ENCODE measurements at regions not wholly inside any gene's neighbourhood (a gene's known extent, or its start where the extent isn't known, plus 50 kb on each side); places are given as distances from the start of the nearest gene placed in this dataset.

DNA sequence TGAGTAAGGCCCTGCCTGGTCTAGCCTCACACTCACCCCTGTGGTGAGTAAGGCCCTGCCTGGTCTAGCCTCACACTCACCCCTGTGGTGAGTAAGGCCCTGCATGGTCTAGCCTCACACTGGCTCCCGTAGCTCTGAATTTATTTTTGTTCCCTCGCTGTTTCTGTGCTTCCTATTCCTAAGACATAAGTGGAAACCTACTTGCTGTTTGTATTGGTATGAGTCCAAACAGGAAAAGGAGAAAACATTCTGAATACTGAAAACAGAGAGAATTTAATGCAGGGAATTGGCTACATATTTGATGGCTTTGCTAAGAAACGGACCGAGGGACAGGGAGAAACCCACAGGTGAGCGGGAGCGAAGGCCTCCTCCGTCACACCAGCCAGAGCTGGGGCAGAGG lies 267.8 kb downstream of the FOXL1 start:
- H3K27ac ChIP-seq = no peak overlapping the region
- peaks cover 0 to 3% of the 10 kb centered on the region in 2 donors for H3K9me3 ChIP-seq
- H3K4me3 ChIP-seq = no peak overlapping the region
- no peak for TF ChIP-seq POLR2A (IDR thresholded peaks at IDR 0.05)
- no peak for TF ChIP-seq POLR2AphosphoS5 (IDR thresholded peaks at IDR 0.05)
- peaks cover 0 to 16% of the 10 kb centered on the region in 2 donors for H3K27me3 ChIP-seq
- no peak for DNase-seq (ENCODE audit: low spot score in 2 of 2)
- H3K4me1 ChIP-seq = no peaks in the 10 kb centered on the region
- intact Hi-C loops (cut with DNase I; ENCODE audit: low total_unique reads) = no loop called here
- no peaks in the 10 kb centered on the region for H3K36me3 ChIP-seq

DNA sequence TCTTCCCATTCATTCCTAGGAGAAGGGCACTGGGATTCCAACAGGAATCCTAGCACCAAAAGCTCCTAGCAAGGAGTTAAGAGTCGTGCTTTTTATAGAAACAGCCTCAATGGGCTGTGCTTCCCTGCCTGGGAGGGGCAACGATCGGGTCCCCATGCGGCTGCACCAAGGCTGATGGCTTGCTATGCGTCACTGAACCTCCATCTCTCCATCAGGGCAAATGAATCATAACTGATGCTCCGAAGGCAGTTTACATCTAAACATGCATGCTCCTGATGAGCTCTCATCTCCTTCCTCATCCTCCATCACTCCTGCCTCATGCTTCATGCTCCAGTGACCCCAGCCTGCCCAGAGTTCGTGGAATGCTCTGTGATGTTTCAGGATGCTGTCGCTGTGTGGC lies 270.5 kb downstream of the FOXL1 start:
- TF ChIP-seq POLR2A (IDR thresholded peaks at IDR 0.05) = no peak
- no peak for TF ChIP-seq POLR2AphosphoS5 (IDR thresholded peaks at IDR 0.05)
- TF ChIP-seq, protein P1, sequence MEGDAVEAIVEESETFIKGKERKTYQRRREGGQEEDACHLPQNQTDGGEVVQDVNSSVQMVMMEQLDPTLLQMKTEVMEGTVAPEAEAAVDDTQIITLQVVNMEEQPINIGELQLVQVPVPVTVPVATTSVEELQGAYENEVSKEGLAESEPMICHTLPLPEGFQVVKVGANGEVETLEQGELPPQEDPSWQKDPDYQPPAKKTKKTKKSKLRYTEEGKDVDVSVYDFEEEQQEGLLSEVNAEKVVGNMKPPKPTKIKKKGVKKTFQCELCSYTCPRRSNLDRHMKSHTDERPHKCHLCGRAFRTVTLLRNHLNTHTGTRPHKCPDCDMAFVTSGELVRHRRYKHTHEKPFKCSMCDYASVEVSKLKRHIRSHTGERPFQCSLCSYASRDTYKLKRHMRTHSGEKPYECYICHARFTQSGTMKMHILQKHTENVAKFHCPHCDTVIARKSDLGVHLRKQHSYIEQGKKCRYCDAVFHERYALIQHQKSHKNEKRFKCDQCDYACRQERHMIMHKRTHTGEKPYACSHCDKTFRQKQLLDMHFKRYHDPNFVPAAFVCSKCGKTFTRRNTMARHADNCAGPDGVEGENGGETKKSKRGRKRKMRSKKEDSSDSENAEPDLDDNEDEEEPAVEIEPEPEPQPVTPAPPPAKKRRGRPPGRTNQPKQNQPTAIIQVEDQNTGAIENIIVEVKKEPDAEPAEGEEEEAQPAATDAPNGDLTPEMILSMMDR (IDR thresholded peaks at IDR 0.05) = no peak
- no peak for DNase-seq (ENCODE audit: low spot score in 2 of 2)
- peaks cover 0 to 3% of the 10 kb centered on the region in 2 donors for H3K9me3 ChIP-seq
- intact Hi-C loops (cut with DNase I; ENCODE audit: low total_unique reads) = no loop called here
- no peak overlapping the region for H3K27ac ChIP-seq
- no peaks in the 10 kb centered on the region for H3K4me1 ChIP-seq
- no peak overlapping the region for H3K4me3 ChIP-seq
- peaks cover 0 to 16% of the 10 kb centered on the region in 2 donors for H3K27me3 ChIP-seq
- no peaks in the 10 kb centered on the region for H3K36me3 ChIP-seq

DNA sequence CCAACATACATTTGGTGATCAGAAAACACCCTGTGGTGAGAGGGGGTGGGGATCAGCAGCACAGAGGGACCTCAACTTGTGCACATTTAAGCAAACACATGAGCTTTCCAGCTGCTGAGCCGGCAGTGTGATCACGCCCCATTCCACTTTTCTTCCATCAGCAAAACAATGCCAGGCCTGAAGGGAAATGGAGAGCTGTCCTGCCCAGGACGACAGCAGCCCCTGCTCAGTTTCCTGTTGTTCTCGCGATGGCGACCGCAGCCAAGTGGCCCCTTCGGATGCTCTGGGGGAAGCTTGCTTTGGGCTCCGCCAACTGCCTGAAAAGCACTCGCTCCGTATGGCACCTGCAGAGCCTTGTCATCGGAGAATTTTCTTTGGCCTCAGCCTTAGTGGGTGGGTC lies 272.3 kb downstream of the FOXL1 start:
- no peaks in the 10 kb centered on the region for H3K36me3 ChIP-seq
- H3K27me3 ChIP-seq = peaks cover 0 to 16% of the 10 kb centered on the region in 2 donors
- H3K27ac ChIP-seq = no peak overlapping the region
- TF ChIP-seq POLR2A (IDR thresholded peaks at IDR 0.05) (no peak), POLR2AphosphoS5 (IDR thresholded peaks at IDR 0.05) (no peak)
- TF ChIP-seq, protein P1 (IDR thresholded peaks at IDR 0.05) = no peak
- no peaks in the 10 kb centered on the region for H3K4me1 ChIP-seq
- DNase-seq (ENCODE audit: low spot score in 2 of 2) = no peak
- peaks cover 0 to 3% of the 10 kb centered on the region in 2 donors for H3K9me3 ChIP-seq
- H3K4me3 ChIP-seq = no peak overlapping the region
- intact Hi-C loops (cut with DNase I; ENCODE audit: low total_unique reads) = no loop called here

DNA sequence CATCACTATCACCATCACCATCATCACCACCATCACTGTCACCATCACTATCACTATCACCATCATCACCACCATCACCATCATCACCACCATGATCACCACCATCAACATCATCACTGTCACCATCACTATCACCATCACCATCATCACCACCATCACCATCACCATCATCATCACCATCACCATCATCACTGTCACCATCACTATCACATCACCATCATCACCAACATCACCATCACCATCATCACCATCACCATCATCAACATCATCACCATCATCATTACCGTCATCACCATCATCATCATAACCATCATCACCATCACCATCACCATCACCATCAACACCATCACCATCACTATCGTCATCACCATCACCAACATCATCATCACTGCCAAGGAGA lies 273.8 kb downstream of the FOXL1 start:
- Histone ChIP-seq H3K4me1 (no peaks in the 10 kb centered on the region), H3K27ac (no peak overlapping the region), H3K4me3 (no peak overlapping the region), H3K36me3 (no peaks in the 10 kb centered on the region), H3K9me3 (no peaks in the 10 kb centered on the region), H3K27me3 (peaks cover 0 to 7% of the 10 kb centered on the region in 2 donors)
- intact Hi-C loops (cut with DNase I; ENCODE audit: low total_unique reads) = no loop called here
- no peak for DNase-seq (ENCODE audit: low spot score in 2 of 2)
- TF ChIP-seq, protein P1 (IDR thresholded peaks at IDR 0.05) = no peak
- no peak for TF ChIP-seq POLR2AphosphoS5 (IDR thresholded peaks at IDR 0.05)
- no peak for TF ChIP-seq POLR2A (IDR thresholded peaks at IDR 0.05)

DNA sequence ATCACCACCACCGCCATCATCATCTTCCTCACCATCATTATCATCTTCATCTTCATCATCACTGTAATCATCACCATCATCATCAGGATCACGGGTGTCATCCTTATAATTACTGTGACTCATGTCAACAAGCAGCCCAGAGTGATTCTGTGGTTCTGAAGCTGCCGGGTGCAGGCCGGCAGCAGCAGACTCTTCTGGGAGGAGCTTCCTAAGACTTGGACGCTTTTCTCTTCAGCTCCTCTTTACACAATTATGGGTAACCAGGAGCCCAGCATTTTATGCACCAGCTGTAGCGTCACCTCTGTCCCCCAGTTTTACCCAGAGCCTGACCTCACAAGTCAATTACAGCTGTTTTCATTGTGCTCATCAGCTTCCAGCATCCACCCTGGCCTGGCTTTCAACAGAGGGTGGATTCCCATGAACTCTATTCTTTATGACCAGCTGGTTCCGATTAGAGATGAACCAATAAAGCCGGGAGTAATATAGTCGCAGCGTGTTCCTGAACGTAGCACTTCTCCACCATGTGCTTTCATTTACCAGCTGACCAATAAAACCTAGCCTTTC lies 275.8 kb downstream of the FOXL1 start:
- H3K4me1 ChIP-seq = no peaks in the 10 kb centered on the region
- TF ChIP-seq POLR2AphosphoS5 (IDR thresholded peaks at IDR 0.05) (no peak), POLR2A (IDR thresholded peaks at IDR 0.05) (no peak)
- TF ChIP-seq, protein P1 (IDR thresholded peaks at IDR 0.05) = no peak
- no peak overlapping the region for H3K4me3 ChIP-seq
- H3K9me3 ChIP-seq = no peaks in the 10 kb centered on the region
- H3K27me3 ChIP-seq = no peaks in the 10 kb centered on the region
- DNase-seq (ENCODE audit: low spot score in 2 of 2) = no peak
- no peaks in the 10 kb centered on the region for H3K36me3 ChIP-seq
- no peak overlapping the region for H3K27ac ChIP-seq
- intact Hi-C loops (cut with DNase I; ENCODE audit: low total_unique reads) = no loop called here
